Esophagus muscularis mucosa (tissue), 4 donors: ENCODE measurements at regions not wholly inside any gene's neighbourhood (a gene's known extent, or its start where the extent isn't known, plus 50 kb on each side); places are given as distances from the start of the nearest gene placed in this dataset.

ENCODE experiments used
- EP300 ChIP-seq: sonication (generic); formaldehyde crosslinking; IDR thresholded peaks from one replicate; pipeline ENCODE4 v1.6.1; 2017; ENCODE audit warnings: antibody characterized with exemption
- POLR2A ChIP-seq: fragments of 450-650 bp; IDR thresholded peaks from one replicate; pipeline ENCODE4 v1.6.1; 2017; ENCODE audit warnings: antibody characterized with exemption, moderate library complexity, mild to moderate bottlenecking, low read depth
- POLR2AphosphoS5 ChIP-seq, 2 donors: sonication (generic); formaldehyde crosslinking; IDR thresholded peaks; one replicate each; pipeline ENCODE4 v1.6.1; 2017; ENCODE audit warnings: antibody characterized with exemption in 2 of 2
- TF ChIP-seq, protein P1 (sequence below), 3 experiments: fragments of 200-600 bp in 2 of 3; fragments of 450-650 bp in 1 of 3; sonication (generic) in 2 of 3; IDR thresholded peaks; one replicate each; pipeline ENCODE4 v1.5.1; 2017 to 2019; ENCODE audit warnings: antibody characterized with exemption in 3 of 3, mild to moderate bottlenecking in 2 of 3, moderate library complexity in 1 of 3

DNA sequence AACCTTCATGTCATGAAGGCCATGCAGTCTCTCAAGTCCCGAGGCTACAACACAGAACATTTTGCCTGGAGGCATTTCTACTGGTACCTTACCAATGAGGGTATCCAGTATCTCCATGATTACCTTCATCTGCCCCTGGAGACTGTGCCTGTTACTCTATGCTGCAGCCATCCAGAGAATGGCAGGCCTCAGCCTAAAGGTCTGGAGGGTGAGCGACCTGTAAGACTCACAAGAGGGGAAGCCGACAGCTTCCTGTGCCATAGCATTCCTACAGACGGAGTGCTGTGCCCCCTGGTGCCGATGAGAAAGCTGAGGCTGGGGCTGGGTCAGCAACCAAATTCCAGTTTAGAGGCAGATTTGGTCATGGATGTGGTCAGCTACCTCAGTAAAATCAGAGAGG lies 51.3 kb upstream of the CADPS start:
- TF ChIP-seq, protein P1, sequence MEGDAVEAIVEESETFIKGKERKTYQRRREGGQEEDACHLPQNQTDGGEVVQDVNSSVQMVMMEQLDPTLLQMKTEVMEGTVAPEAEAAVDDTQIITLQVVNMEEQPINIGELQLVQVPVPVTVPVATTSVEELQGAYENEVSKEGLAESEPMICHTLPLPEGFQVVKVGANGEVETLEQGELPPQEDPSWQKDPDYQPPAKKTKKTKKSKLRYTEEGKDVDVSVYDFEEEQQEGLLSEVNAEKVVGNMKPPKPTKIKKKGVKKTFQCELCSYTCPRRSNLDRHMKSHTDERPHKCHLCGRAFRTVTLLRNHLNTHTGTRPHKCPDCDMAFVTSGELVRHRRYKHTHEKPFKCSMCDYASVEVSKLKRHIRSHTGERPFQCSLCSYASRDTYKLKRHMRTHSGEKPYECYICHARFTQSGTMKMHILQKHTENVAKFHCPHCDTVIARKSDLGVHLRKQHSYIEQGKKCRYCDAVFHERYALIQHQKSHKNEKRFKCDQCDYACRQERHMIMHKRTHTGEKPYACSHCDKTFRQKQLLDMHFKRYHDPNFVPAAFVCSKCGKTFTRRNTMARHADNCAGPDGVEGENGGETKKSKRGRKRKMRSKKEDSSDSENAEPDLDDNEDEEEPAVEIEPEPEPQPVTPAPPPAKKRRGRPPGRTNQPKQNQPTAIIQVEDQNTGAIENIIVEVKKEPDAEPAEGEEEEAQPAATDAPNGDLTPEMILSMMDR (IDR thresholded peaks at IDR 0.05), result no peak
- TF ChIP-seq POLR2AphosphoS5 (IDR thresholded peaks at IDR 0.05) (no peak), POLR2A (no peak), EP300 (no peak)
